Esophagus muscularis mucosa (tissue), 4 donors: ENCODE measurements at regions not wholly inside any gene's neighbourhood (a gene's known extent, or its start where the extent isn't known, plus 50 kb on each side); places are given as distances from the start of the nearest gene placed in this dataset.

Experiments used
- CTCF ChIP-seq, 3 experiments: fragments of 200-600 bp in 2 of 3; fragments of 450-650 bp in 1 of 3; sonication (generic) in 2 of 3; IDR thresholded peaks; one replicate each; pipeline ENCODE4 v1.5.1; 2017 to 2019; ENCODE audit warnings: antibody characterized with exemption in 3 of 3, mild to moderate bottlenecking in 2 of 3, moderate library complexity in 1 of 3
- EP300 ChIP-seq: sonication (generic); formaldehyde crosslinking; IDR thresholded peaks from one replicate; pipeline ENCODE4 v1.6.1; 2017; ENCODE audit warnings: antibody characterized with exemption
- POLR2AphosphoS5 ChIP-seq, 2 donors: sonication (generic); formaldehyde crosslinking; IDR thresholded peaks; one replicate each; pipeline ENCODE4 v1.6.1; 2017; ENCODE audit warnings: antibody characterized with exemption in 2 of 2

GRCh38 chr9:110106661-110107060, 101.3 kb downstream of the C9orf152 start:
- TF ChIP-seq EP300: no peak
- no peak for TF ChIP-seq CTCF (IDR thresholded peaks at IDR 0.05)
- TF ChIP-seq POLR2AphosphoS5 (IDR thresholded peaks at IDR 0.05): no peak
